PC-3 (cell line): ENCODE measurements at regions not wholly inside any gene's neighbourhood (a gene's known extent, or its start where the extent isn't known, plus 50 kb on each side); places are given as distances from the start of the nearest gene placed in this dataset.
"Not testable (repeated sequence)": the region's sequence is repeated elsewhere in the genome, so short reads cannot be mapped to it uniquely, and the experiment has no call there.

Source experiments
- ATAC-seq: fragments of 200-7000 bp; cut with Tn5 transposase; 2 replicates; pipeline ENCODE4 v1.9.1; 2020; ENCODE audit warnings: mild to moderate bottlenecking, moderate library complexity
- BruUV-seq: library from RNA; stranded (reverse); fragments of 400-500 nt; replicated peaks from 2 replicates; lab custom pipeline; 2021; lab: Mats Ljungman, UMichigan
- CTCF ChIA-PET: fragments of 300-600 bp; sonication (Branson Sonifier 250); formaldehyde crosslinking; loops from one replicate; lab custom pipeline; 2022; ENCODE audit warnings: antibody characterized with exemption; lab: Charles Lee
- POLR2A ChIA-PET: fragments of 300-600 bp; sonication (Branson Sonifier 250); formaldehyde crosslinking; loops from one replicate; lab custom pipeline; 2022; ENCODE audit warnings: antibody characterized with exemption; ENCODE audit not compliant: unreplicated experiment; lab: Charles Lee
- DNase-seq: peaks from one replicate; pipeline ENCODE4 v3.0.0-alpha.2; 2015
- H2AFZ ChIP-seq: fragments of 300-600 bp; sonication (generic); 2 replicates; pipeline ENCODE4 v1.6.0; 2016; ENCODE audit warnings: antibody characterized with exemption, low read length
- H3F3A ChIP-seq: fragments of 300-600 bp; sonication (generic); one replicate; pipeline ENCODE4 v1.6.0; 2017; ENCODE audit warnings: antibody characterized with exemption, low read length, control low read depth, mild to moderate bottlenecking; ENCODE audit not compliant: unreplicated experiment
- H3K27ac ChIP-seq: fragments of 300-600 bp; sonication (generic); 2 replicates; pipeline ENCODE4 v1.5.1; 2016; ENCODE audit warnings: mild to moderate bottlenecking, low read length
- H3K27me3 ChIP-seq: fragments of 300-600 bp; sonication (generic); 2 replicates; pipeline ENCODE4 v1.6.1; 2016; ENCODE audit warnings: low read length, mixed read lengths
- H3K36me3 ChIP-seq: fragments of 300-600 bp; sonication (generic); 2 replicates; pipeline ENCODE4 v1.6.1; 2016; ENCODE audit warnings: low read depth, mixed run types, low read length, mixed read lengths
- H3K4me1 ChIP-seq: fragments of 300-600 bp; sonication (generic); 2 replicates; pipeline ENCODE4 v1.5.1; 2016; ENCODE audit warnings: low read length; ENCODE audit not compliant: insufficient read depth
- H3K4me2 ChIP-seq: fragments of 300-600 bp; sonication (generic); 2 replicates; pipeline ENCODE4 v1.6.0; 2016; ENCODE audit warnings: low read length
- H3K4me3 ChIP-seq: fragments of 300-600 bp; sonication (generic); 2 replicates; pipeline ENCODE4 v1.5.1; 2016; ENCODE audit warnings: mild to moderate bottlenecking, low read length, mixed read lengths
- H3K79me2 ChIP-seq: fragments of 300-600 bp; sonication (generic); 2 replicates; pipeline ENCODE4 v1.6.1; 2017; ENCODE audit warnings: low read length, mixed read lengths
- H3K9ac ChIP-seq: fragments of 300-600 bp; sonication (generic); 2 replicates; pipeline ENCODE4 v1.6.0; 2016; ENCODE audit warnings: mild to moderate bottlenecking, low read length
- H3K9me2 ChIP-seq: fragments of 300-600 bp; sonication (generic); replicated peaks from 2 replicates; pipeline ENCODE4 v1.6.1; 2016; ENCODE audit warnings: mixed run types, low read length, mixed read lengths
- H3K9me3 ChIP-seq: fragments of 300-600 bp; sonication (generic); 2 replicates; pipeline ENCODE4 v1.6.1; 2016; ENCODE audit warnings: low read length, mixed read lengths
- H4K20me1 ChIP-seq: fragments of 300-600 bp; sonication (generic); 2 replicates; pipeline ENCODE4 v1.6.1; 2016; ENCODE audit warnings: low read length, mixed read lengths
- intact Hi-C: fragments of 100-400 bp; cut with micrococcal nuclease; formaldehyde crosslinking; loops from 2 replicates; pipeline ENCODE4 v1.9.0; 2023

DNA sequence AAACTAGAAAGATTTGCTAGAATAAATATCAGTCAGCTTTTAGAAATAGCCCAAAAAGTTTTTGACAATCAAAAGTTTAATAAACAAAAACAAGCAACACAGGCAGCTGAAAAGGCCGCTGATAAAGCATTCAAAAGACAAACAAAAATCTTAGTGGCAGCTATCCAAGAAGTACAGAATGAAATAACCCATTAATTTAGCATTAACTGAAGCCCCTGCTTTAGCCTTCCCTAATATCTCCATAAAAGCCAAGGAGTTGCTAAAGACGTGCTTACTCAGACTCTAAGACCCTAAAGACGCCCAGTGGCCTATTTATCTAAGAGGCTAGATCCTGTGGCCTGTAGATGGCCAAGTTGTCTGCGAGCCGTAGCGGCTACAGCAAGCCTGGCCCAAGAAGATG, 123.5 kb upstream of the DEFB108B start:
- H3K79me2 ChIP-seq, H3K9ac ChIP-seq, DNase-seq, H3K9me2 ChIP-seq, ATAC-seq, H2AFZ ChIP-seq, H3K27ac ChIP-seq, intact Hi-C loops, H3K9me3 ChIP-seq, CTCF ChIA-PET, H3K4me3 ChIP-seq, H3K4me1 ChIP-seq, H3K36me3 ChIP-seq, H4K20me1 ChIP-seq, H3F3A ChIP-seq, H3K4me2 ChIP-seq, BruUV-seq, POLR2A ChIA-PET: not testable (repeated sequence)
- peaks cover 32% of the 10 kb centered on the region for H3K27me3 ChIP-seq

DNA sequence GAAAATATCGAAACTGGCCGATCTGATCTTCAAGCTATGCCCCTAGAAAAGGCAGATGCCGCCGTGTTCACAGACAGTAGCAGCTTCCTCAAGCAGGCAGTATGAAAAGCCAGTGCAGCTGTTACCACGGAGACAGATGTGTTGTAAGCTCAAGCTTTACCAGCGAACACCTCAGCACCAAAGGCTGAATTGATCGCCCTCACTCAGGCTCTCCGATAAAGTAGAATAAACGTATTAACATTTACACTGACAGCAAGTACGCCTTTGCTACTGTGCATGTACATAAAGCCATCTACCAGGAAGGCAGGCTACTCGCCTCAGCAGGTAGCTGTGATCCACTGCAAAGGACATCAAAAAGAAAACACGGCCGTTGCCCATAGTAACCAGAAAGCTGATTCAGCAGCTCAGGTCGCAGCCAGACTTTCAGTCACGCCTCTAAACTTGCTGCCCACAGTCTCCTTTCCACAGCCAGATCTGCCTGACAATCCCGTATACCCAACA, 122.8 kb upstream of the DEFB108B start:
- H3K36me3 ChIP-seq, BruUV-seq, H3K4me1 ChIP-seq, H3K9ac ChIP-seq, H3K4me2 ChIP-seq, intact Hi-C loops, CTCF ChIA-PET, H3K4me3 ChIP-seq, DNase-seq, POLR2A ChIA-PET, H3K79me2 ChIP-seq, H3K27ac ChIP-seq, ATAC-seq, H2AFZ ChIP-seq, H3F3A ChIP-seq, H3K9me3 ChIP-seq, H3K9me2 ChIP-seq, H4K20me1 ChIP-seq: not testable (repeated sequence)
- peaks cover 32% of the 10 kb centered on the region for H3K27me3 ChIP-seq

DNA sequence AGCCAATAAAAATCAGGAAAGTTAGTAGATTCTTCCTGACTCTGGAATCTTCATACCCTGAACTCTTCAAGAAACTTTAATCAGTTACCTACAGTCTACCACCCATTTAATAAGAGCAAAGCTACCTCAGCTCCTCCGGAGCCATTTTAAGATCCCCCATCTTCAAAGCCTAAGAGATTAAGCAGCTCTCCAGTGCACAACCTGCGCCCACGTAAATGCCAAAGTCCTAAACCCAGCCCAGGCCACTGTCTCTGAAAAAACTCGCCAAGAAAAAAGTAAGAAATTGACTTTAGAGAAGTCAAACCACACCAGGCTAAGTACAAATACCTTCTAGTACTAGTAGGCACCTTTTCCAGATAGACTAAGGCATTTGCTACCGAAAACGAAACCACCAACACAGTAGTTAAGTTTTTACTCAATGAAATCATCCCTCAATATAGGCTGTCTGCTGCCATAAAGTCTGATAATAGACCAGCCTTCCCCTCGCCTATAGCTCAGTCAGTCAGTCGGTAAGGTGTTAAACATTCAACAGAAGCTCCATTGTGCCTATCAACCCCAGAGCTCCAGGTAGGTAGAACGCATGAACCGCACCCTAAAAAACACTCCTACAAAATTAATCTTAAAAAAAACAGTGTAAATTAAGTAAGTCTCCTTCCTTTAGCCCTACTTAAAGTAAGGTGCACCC, 122.2 kb upstream of the DEFB108B start:
- H3K79me2 ChIP-seq, H3K36me3 ChIP-seq, intact Hi-C loops, H3F3A ChIP-seq, ATAC-seq, H4K20me1 ChIP-seq, H3K27ac ChIP-seq, DNase-seq, H3K9me2 ChIP-seq, POLR2A ChIA-PET, H3K4me1 ChIP-seq, H3K4me3 ChIP-seq, H3K4me2 ChIP-seq, BruUV-seq, H3K9me3 ChIP-seq, H3K9ac ChIP-seq, H2AFZ ChIP-seq, CTCF ChIA-PET: not testable (repeated sequence)
- H3K27me3 ChIP-seq: peaks cover 32% of the 10 kb centered on the region

DNA sequence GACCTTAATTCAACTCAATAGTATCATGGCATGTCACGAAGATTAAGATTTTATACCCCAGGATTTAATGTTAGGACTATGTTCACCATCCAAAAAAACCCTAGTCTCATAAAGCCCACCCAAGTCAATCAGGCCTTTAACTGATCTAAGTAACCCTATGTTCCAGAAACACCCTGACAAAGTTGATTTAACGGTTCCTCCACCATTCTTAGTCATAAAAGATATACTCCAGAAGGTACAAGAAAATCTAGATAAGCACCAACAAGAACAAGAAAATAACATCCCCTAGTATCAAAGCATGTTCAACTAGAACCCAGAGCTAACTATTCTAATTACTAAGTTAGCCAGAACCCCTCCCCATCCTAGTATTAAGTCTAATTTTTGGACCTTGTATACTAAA, 120.7 kb upstream of the DEFB108B start:
- H3K27ac ChIP-seq, H3K4me1 ChIP-seq, H3K9me3 ChIP-seq, H3K4me2 ChIP-seq, H3K9me2 ChIP-seq, DNase-seq, ATAC-seq, H4K20me1 ChIP-seq, intact Hi-C loops, CTCF ChIA-PET, H3K79me2 ChIP-seq, H2AFZ ChIP-seq, POLR2A ChIA-PET, H3F3A ChIP-seq, BruUV-seq, H3K9ac ChIP-seq, H3K36me3 ChIP-seq, H3K4me3 ChIP-seq: not testable (repeated sequence)
- H3K27me3 ChIP-seq: peaks cover 24% of the 10 kb centered on the region

DNA sequence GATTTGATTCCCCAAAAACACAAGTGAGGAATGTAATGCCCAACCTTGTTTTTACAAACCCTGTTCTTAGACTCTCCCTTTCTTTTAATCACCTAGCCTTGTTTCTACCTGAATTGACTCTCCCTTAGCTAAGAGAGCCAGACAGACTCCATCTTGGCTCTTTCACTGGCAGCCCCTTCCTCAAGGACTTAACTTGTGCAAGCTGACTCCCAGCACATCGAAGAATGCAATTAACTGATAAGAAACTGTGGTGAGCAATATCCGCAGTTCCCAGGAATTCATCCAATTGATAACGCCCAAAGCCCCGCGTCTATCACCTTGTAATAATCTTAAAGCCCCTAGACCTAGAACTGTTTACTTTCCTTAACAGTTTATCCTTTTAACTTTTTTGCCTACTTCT, 120.2 kb upstream of the DEFB108B start:
- CTCF ChIA-PET, H3K4me3 ChIP-seq, BruUV-seq, intact Hi-C loops, H3K79me2 ChIP-seq, H3K4me2 ChIP-seq, DNase-seq, H4K20me1 ChIP-seq, H3F3A ChIP-seq, ATAC-seq, POLR2A ChIA-PET, H3K27ac ChIP-seq, H3K9me3 ChIP-seq, H3K4me1 ChIP-seq, H3K9ac ChIP-seq, H3K9me2 ChIP-seq, H2AFZ ChIP-seq, H3K36me3 ChIP-seq: not testable (repeated sequence)
- H3K27me3 ChIP-seq: peaks cover 24% of the 10 kb centered on the region

DNA sequence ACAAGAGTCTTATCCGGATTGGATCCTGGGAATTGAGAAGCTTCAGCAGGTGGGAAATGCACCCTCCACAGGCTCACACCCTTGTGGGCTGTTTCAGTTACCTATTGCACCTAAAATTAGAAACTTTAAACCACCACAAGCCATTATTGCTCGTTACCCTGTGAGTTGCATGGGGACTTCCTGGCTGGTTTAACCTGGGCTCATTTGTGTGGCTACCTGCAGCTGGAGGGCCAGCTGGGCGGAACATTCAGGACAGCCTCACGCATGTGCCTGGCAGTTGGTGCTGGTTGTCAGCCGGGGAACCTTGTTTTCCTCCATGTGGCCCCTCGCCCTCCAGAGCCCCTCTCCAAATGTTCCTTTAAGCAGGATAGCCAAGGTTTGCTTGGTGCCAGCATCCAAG, 118.5 kb upstream of the DEFB108B start:
- H3K36me3 ChIP-seq, H2AFZ ChIP-seq, POLR2A ChIA-PET, ATAC-seq, DNase-seq, CTCF ChIA-PET, intact Hi-C loops, H3K4me1 ChIP-seq, H3K4me2 ChIP-seq, H4K20me1 ChIP-seq, H3K4me3 ChIP-seq, H3K79me2 ChIP-seq, H3K9me3 ChIP-seq, H3F3A ChIP-seq, H3K9me2 ChIP-seq, H3K27ac ChIP-seq, BruUV-seq, H3K9ac ChIP-seq: not testable (repeated sequence)
- peaks cover 21% of the 10 kb centered on the region for H3K27me3 ChIP-seq

DNA sequence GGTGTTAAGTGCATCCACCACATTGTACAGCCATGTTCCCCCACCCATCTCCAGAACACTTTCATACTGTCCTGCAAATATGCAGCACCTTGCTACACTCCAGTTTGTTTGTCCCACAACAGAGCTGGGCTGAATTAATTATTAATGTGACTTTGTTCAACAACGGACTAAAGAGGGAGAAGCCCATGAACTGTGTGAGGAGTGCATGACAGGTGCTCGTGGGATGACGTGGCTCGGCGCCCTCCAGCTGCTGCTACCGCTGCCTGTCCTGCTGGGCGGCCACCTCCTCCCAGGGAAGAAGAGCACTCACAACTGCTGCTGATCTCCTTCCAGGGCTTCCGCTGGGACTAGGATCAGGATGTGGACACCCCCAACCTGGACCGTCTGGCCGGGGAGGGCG, 111.2 kb upstream of the DEFB108B start:
- H3K27me3 ChIP-seq, H3K27ac ChIP-seq, H3F3A ChIP-seq, H3K36me3 ChIP-seq, H3K4me2 ChIP-seq, H3K79me2 ChIP-seq, H4K20me1 ChIP-seq, POLR2A ChIA-PET, DNase-seq, H3K9me3 ChIP-seq, H3K9ac ChIP-seq, H3K4me1 ChIP-seq, ATAC-seq, H2AFZ ChIP-seq, BruUV-seq, CTCF ChIA-PET, H3K4me3 ChIP-seq, intact Hi-C loops, H3K9me2 ChIP-seq: not testable (repeated sequence)
